Osteocyte (in vitro differentiated cells): ENCODE measurements at regions not wholly inside any gene's neighbourhood (a gene's known extent, or its start where the extent isn't known, plus 50 kb on each side); places are given as distances from the start of the nearest gene placed in this dataset.

Experiments used
- DNase-seq: peaks from one replicate; pipeline ENCODE4 v3.0.0; 2021; ENCODE audit warnings: mixed read lengths; ENCODE audit not compliant: unreplicated experiment; ENCODE audit errors: extremely low spot score
- H3K27ac Mint-ChIP-seq: one replicate; pipeline ENCODE4 v1.8.0; 2021; ENCODE audit warnings: mild to moderate bottlenecking, mixed read lengths; ENCODE audit not compliant: unreplicated experiment
- H3K27me3 Mint-ChIP-seq: one replicate; pipeline ENCODE4 v1.8.0; 2021; ENCODE audit warnings: mixed read lengths; ENCODE audit not compliant: unreplicated experiment
- H3K36me3 Mint-ChIP-seq: one replicate; pipeline ENCODE4 v1.8.0; 2021; ENCODE audit warnings: mixed read lengths; ENCODE audit not compliant: unreplicated experiment
- H3K4me1 Mint-ChIP-seq: one replicate; pipeline ENCODE4 v1.8.0; 2021; ENCODE audit warnings: mixed read lengths; ENCODE audit not compliant: unreplicated experiment
- H3K4me3 Mint-ChIP-seq: one replicate; pipeline ENCODE4 v1.8.0; 2021; ENCODE audit warnings: mild to moderate bottlenecking, moderate library complexity, mixed read lengths; ENCODE audit not compliant: unreplicated experiment
- H3K9me3 Mint-ChIP-seq: one replicate; pipeline ENCODE4 v1.8.0; 2021; ENCODE audit warnings: mixed read lengths; ENCODE audit not compliant: unreplicated experiment
- TF ChIP-seq, protein P1 (sequence below): fragments of 200-600 bp; sonication (generic); IDR thresholded peaks from 2 replicates; pipeline ENCODE4 v1.5.0; 2021; ENCODE audit warnings: antibody characterized with exemption, mild to moderate bottlenecking, moderate library complexity

DNA sequence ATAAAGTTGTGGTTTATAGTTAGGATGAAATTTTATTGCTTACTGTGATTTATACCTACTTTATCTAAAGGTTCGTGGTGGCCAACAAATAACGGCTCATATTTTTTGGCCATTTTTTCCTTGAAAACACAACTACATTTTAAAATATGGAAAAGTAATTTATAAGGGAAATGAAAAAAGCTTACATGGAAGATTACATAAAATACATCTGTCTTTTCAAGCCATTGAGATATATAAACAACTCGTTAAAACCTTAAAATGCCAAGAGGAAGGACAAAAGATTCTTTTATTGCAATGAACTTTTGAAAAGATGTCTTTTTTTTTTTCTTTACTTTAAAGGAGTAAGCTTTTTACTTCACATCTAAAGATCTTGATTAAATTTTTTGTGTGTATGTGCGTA is 55.4 kb upstream of the EYA4 start:
- H3K27me3 Mint-ChIP-seq, result peaks cover 32% of the 10 kb centered on the region

DNA sequence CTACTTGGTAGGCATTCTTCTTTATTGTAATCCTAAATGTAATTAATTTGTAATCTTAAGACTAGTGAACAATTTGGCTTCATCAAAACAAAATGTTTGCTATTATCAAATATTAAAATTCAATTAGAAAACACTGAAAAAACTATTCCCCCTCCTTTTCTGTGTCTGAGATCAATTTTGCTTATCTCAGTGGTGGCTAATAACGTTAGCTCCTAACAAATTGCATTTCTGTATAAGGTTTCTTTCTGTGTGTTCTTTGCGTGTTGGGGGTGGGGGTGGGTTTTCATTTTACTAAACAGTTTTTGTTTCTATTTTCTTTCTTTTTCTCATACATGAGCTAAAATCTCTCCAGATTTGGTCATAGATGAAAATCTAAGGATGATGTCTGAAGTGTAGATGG is 54.0 kb upstream of the EYA4 start:
- no peak overlapping the region for H3K4me3 Mint-ChIP-seq
- peaks cover 34% of the 10 kb centered on the region for H3K27me3 Mint-ChIP-seq
- no peak for DNase-seq
- no peaks in the 10 kb centered on the region for H3K36me3 Mint-ChIP-seq
- H3K27ac Mint-ChIP-seq, result no peak overlapping the region
- TF ChIP-seq, protein P1, sequence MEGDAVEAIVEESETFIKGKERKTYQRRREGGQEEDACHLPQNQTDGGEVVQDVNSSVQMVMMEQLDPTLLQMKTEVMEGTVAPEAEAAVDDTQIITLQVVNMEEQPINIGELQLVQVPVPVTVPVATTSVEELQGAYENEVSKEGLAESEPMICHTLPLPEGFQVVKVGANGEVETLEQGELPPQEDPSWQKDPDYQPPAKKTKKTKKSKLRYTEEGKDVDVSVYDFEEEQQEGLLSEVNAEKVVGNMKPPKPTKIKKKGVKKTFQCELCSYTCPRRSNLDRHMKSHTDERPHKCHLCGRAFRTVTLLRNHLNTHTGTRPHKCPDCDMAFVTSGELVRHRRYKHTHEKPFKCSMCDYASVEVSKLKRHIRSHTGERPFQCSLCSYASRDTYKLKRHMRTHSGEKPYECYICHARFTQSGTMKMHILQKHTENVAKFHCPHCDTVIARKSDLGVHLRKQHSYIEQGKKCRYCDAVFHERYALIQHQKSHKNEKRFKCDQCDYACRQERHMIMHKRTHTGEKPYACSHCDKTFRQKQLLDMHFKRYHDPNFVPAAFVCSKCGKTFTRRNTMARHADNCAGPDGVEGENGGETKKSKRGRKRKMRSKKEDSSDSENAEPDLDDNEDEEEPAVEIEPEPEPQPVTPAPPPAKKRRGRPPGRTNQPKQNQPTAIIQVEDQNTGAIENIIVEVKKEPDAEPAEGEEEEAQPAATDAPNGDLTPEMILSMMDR, result no peak
- H3K4me1 Mint-ChIP-seq, result no peaks in the 10 kb centered on the region
- no peaks in the 10 kb centered on the region for H3K9me3 Mint-ChIP-seq

More for the DNA sequence above, 55.4 kb upstream of the EYA4 start:
- no peaks in the 10 kb centered on the region for H3K9me3 Mint-ChIP-seq
- H3K27ac Mint-ChIP-seq, result no peak overlapping the region
- TF ChIP-seq, protein P1, result no peak
- H3K36me3 Mint-ChIP-seq, result no peaks in the 10 kb centered on the region
- DNase-seq, result no peak
- H3K4me1 Mint-ChIP-seq, result no peaks in the 10 kb centered on the region
- H3K4me3 Mint-ChIP-seq, result no peak overlapping the region

GRCh38 chr6:133187657-133188453 is 53.3 kb upstream of the EYA4 start:
- Mint-ChIP-seq H3K27me3 (peaks cover 32% of the 10 kb centered on the region), H3K4me1 (no peaks in the 10 kb centered on the region), H3K9me3 (no peaks in the 10 kb centered on the region), H3K36me3 (no peaks in the 10 kb centered on the region), H3K4me3 (no peak overlapping the region), H3K27ac (no peak overlapping the region)
- no peak for DNase-seq
- TF ChIP-seq, protein P1, result no peak

GRCh38 chr6:133190912-133191311 is 50.2 kb upstream of the EYA4 start:
- Mint-ChIP-seq H3K36me3 (no peaks in the 10 kb centered on the region), H3K4me3 (no peak overlapping the region), H3K27ac (no peak overlapping the region), H3K4me1 (no peaks in the 10 kb centered on the region), H3K27me3 (peaks cover 27% of the 10 kb centered on the region), H3K9me3 (peaks cover 6% of the 10 kb centered on the region)
- DNase-seq, result no peak
- TF ChIP-seq, protein P1, result no peak

DNA sequence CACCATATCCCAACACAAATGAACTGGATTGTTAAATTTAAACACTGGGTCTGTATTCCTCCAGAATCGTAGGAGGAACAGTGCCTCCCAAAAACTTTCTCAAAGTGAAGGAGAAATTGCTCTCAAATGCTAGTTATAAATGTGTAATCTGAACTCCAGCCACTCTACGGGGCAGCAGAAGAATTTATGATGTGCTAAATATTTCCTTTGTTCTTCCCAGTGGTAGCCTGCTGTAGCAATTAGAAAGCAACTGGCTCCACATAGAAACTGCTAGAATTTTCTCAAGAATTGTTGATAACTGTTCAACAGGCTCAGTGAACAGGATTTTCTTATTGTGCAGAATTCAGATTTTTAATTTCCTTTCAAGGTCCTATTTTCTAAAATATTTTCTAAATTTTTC is 49.8 kb upstream of the EYA4 start:
- no peak for DNase-seq
- Mint-ChIP-seq H3K9me3 (peaks cover 6% of the 10 kb centered on the region), H3K27me3 (peaks cover 27% of the 10 kb centered on the region), H3K27ac (no peak overlapping the region), H3K4me3 (no peak overlapping the region), H3K36me3 (no peaks in the 10 kb centered on the region), H3K4me1 (peaks cover 1% of the 10 kb centered on the region)
- TF ChIP-seq, protein P1, result no peak
